ENCODE measurements at regions not wholly inside any gene's neighbourhood (a gene's known extent, or its start where the extent isn't known, plus 50 kb on each side); places are given as distances from the start of the nearest gene placed in this dataset.

DNA sequence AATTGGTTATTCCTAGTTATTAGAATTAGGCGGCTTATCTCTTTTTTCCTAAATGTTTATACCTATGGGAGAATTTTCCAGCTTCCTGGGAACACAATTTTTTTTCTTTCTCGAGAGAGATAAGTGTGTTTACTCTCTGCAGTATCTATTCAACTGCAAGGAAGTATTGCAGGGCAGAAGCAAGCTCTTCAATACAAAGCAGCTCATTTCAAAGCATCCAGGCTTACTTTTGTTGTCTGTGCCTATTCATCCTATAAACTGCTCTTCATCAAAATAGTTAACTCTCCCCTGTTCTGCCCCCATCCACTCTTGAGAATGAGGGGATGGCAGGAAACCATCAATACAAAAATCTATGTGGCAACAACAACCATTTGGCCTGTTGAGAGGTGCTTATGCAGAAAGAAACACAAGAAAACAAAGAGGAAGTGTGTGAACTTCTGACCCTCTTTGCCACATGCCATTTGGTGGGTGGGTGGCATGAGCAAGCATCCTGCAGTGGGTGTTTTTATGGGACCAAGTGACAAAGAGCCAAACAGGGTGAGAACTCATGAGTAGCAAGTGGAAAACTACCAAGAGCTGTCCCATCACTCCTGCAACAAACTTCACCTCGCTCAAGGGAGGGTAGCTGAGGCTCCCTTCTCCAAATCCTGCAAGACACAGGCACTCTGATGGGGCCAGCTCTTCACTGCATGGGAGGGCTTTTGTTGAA lies 50.6 kb upstream of the MRPS6 start:
- DNase-seq = peak; percentile 21 to 48

DNA sequence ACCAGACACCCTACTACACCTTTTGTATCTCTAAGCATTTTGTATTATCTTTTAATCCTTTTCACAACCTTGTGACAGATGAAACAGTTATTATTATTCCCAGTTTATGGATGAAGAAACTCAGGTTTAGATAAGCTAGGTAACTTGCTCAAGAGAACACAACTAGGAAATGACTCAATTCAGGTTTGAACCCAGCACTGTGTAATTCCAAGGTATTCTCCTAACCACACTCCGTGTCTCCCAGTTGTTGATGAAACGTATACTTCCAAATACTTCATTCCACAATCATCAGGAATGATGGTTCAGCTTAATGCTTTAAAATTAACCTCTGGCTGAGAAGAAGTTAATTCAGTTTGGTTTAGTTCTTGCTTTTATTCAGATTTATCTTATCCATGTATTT lies 51.7 kb upstream of the MRPS6 start:
- no peak for DNase-seq

DNA sequence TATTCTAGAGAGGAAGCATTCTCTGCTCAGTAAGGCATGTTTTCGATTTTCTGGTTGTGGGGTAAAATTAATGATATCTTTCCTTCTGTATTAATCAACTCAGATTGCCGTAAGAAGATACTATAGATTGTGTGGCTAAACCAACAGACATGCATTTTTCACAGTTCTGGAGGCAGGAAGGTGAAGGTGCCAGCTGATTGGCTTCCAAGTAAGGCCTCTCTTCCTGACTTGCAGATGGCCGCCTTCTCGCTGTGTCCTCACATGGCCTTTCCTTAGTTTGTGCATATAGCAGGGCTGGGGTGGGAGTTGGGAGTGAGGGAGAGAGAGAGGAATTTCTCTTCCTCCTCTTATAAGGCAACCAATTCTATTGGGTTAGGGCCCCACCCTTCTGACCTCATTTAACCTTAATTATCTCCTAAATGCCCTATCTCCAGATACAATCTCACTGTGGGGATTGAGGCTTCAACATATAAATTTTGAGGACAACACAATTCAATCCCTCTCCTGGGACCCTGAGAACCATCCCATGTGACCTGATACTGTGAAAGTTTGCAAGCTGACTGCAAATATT lies 52.3 kb upstream of the MRPS6 start:
- DNase-seq = no peak

DNA sequence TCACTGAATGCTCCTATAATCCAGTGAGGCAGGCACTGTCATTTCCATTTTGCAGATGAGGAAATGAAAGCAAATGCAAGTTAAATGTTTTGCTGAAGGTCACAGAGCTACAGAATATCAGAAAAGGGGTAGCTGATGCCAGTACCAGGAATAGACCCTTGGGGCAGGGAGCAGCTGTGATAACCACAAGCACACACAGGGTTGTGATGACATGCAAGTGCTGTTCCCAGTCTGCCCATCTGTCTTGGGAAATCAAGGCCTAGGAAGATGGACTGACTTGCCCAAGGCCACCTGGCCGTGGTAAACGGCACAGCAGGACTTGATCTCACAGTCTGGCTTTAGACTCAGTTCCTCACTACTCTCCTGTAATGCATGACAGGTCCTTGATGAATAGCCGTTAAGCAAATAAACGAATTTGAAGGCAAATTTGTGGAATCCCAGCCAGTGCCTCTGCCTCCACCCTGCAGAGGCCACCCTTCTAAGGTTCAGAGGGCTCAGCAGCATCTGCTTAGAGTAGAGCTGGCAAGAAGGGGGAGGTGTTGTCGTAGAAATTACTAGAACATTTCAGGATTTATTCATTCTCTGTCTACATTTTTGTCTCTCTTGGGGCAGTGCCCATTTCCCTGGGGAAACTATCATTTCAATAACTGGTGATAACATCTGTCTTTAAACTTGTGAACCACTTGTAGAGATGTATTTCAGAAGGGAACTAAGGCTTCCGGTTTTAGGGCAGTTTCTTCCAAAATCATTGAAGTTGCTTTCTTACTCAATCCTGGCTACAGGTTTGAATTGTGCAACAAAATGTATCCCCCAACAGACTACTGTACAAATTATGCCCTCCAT lies 53.2 kb upstream of the MRPS6 start:
- peak in 1 of 2 donors; percentile 28 for DNase-seq

DNA sequence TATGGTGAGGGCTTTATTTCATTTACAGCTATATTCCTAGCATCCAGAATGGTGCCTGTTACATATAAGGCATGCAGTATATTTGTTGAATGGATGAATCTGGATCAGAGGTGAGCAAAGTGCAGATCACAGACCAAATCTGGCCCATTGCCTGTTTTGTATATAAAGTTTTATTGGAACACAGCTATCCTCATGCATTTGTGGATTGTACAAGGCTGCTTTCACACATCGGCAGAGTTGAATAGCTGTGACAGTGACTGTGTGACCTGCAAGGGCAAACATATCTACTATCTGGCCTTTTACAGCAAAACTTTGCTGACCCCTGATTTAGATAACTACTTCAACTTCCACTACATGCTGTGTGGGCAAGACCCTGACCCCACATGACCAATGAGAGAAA lies 54.0 kb upstream of the MRPS6 start:
- no peak for DNase-seq

DNA sequence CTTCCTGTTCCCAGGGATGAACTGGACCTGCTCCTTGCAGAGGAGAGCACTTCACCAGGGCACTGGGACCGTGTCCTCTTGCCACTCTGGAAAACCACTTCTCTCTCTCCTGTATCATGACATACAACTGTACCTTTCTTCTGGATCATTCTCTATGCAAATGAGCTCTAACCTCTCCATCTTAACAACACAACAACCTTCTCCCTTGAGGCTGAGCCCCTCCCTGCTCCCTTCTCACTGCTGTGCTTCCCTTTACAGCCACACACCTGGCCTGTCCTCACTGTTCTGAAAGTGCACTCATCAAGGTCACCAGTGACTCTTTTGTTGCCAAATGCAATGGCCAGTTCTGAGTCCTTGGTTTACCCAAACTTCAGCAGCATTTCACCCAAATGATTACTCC lies 54.5 kb upstream of the MRPS6 start:
- no peak for DNase-seq

DNA sequence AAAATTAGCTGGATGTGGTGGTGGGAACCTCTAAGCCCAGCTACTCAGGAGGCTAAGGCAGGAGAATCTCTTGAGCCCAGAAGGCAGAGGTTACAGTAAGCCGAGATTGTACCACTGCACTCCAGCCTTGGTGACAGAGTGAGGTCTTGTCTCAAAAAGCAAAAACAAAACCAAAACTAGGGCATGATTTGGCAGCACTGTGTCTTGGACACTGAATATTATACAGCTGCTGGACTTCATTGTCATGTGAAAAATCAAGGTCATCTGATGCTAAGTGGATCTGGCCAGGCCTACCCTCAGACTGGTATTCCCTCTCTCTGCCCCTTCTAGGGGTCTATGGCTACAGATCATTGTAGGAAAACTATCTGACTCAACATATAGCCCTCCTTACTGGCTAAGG lies 55.2 kb upstream of the MRPS6 start:
- no peak for DNase-seq

DNA sequence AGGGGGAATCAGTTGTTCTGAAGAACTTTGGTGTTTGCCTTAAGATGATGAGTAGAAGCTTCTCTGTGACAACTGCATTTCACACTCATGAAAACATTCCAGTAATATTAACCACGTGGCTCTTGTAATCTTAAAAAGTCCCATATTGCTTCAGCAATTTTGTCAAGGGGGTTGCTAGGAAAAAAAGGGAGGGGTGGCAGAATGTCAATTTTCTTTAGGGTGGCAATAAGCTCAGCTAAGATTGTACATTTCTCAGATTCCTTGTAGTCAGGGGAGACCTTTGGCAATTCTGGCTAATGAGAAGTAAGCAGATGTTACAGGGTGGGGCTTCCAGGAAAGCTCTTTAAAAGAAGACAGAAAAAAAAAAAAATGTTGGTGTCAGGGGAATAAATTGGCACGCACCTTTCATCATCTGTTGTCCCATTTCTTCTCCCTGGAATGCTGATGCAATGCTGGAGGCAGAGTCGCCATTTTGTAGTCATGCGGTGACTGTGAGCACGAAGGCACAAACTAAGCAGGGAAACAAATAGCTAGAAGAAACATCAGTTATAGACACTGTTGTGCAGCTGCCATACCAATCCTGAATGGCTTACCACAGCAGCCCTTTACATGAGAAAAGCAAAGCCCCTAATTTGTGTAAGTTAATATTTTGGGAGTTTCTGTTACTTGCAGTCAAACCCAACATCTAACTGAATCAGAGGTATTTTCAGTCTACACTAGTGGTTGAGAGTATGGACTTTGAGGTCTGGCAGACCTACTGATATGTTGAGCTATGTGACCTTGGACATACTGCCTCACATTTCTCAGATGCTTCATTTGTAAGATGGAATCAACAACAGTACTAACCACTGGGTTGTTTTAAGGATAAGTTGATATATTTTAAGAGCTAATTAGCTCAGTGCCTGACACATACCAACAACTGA lies 56.1 kb upstream of the MRPS6 start:
- no peak for DNase-seq

DNA sequence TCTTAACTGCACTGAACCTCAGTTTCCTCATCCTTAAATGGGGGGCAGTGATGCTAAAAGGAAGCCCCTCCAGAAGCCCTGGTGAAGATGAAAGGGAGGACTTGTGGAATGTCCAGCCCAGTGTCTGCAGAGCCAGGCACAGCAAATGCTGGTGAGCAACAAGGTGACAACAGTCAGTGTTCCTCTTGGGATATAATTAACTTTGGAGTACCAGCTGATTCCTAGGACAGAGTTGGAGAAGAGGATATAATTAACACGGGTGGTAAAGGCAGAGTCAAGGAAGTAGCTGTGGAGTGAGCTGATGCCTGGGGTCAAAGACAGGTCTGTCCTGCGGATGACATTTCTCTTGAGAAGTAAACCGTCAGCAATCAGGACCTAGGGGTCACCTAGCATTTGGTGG lies 60.7 kb upstream of the MRPS6 start:
- DNase-seq = no peak

DNA sequence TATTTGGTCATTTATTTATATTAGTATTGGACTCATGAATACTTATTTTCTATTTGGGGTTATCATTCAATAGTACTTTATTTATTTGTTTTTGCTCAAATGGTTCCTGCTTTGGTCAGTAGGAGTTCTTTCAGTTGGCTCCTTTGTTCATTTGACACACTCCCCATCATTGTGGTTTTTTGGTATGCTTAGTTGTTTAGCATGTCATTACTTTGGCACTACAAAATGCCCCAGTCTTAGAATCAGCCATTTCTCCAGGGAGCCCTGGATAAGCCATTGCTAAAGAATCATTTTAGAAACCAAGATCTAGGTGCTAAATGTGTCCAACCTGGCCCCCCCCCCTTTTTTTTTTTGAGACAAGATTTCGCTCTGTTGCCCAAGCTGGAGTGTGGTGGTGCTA lies 61.7 kb upstream of the MRPS6 start:
- DNase-seq = no peak

DNA sequence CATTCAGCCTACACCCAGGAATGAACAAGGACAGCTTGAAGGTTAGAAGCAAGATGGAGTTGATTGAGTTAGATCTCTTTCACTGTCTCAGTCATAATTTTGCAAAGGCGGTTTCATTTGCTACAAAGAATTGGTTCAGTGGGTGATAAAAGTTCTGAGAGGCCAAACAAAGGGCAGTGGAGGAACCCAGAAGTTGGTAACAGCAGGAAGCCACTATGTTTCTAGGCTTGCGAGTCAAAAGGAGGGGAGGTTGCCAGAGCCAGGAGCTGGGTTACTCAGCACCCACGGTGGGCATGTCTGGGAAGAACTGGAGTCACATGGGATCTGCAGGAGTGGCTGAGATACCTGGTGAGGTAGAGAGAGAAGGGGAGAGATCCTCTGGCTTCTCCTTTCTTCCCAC lies 64.2 kb upstream of the MRPS6 start:
- DNase-seq = no peak

DNA sequence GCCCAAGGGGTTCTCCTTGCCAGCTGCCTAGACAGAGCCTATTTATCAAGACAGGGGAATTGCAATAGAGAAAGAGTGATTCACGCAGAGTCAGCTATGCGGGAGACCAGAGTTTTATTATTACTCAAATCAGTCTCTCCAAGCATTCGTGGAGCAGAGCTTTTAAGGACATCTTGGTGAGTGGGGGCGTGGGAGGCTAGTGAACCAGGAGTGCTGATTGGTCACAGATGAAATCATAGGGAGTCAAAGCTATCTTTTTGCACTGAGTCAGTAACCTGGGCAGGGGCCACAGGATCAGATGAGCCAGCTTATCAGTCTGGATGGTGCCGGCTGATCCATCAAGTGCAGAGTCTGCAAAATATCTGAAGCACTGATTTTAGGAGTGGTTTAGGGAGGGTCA lies 64.8 kb upstream of the MRPS6 start:
- no peak for DNase-seq

DNA sequence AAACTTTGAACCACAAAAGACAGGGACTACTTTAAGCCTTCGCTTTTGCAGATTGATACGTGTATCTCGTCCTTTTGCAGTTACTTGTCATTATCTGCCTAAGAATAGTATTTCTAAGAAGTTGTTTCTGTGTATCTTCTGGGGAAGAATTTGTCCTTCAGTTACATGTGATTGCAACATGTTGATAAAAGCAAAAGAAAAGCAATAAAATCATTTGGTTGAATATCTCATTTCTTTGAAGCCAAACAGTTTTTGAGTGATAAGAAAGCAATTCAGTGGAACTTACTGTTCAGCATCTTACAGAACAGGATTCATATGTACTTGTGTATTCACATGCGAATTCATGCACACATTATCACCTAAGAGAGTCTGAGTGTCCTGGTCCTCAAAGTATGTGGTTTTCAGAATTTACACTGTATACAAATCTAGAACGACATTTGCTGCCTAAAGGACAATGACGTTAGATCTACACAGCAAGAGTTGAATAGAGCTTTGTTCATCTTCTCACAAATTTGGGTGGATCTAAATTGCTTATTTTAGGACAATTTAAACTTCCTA lies 66.7 kb upstream of the MRPS6 start:
- DNase-seq = no peak

DNA sequence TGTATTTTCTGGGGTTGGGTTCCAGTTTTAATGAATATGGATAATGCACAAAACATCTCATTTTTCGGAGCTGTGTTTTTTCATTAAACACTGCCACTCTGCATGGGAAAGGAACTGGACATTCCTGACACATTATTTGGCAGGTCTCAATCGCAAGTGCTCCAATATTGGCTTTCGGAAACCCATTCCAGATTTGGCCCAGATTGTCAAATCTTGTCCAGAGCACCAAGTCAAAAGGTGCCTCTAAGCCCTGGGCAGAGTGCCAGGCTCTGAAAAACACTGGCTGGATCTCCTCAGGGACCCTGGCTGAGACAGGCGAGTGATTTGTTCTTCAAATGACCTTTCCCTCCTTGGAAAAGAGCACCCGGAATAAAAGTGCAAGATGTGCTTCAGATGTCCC lies 68.4 kb upstream of the MRPS6 start:
- DNase-seq = no peak

DNA sequence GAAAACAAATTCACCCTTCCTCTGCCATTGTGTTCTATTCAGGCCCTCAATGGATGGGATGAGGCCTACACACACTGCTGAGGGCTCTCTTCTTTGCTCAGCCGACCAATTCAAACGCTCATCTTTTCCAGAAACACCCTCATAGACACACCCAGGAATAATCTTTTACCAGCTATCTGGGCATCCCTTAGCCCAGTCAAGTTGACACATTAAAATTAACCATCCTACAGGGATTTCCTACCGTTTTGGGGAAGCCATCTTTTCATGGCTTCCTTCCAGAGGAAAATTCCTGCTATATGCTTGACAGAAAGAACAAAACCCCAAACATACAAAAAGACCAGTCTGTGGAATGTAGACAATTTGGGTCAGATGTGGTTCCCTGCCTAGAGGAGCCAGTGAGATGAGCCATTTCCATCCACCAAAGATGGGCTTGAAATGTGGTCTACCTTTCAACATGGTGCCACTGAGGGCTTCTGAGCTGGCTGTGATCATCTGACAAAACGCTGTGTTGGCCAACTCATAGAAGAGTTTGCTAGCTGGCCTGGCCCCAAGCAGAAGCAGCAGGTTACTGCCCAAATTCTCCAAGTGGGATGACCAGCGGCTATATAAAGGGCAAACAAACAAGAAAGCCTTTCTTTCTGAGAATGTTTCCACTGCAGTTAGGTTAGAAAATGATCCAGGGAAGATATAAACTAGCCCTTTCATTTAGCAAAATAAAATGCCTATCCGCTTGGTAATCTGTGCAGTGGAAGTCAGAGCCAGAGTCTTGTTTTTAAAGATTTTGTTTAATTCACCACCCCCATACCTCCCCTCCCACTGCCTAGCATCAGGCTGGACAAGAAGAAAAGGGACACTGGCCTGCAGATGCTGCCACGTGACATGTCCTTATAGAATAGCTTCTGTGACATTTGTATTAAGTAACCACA lies 69.1 kb upstream of the MRPS6 start:
- no peak for DNase-seq

DNA sequence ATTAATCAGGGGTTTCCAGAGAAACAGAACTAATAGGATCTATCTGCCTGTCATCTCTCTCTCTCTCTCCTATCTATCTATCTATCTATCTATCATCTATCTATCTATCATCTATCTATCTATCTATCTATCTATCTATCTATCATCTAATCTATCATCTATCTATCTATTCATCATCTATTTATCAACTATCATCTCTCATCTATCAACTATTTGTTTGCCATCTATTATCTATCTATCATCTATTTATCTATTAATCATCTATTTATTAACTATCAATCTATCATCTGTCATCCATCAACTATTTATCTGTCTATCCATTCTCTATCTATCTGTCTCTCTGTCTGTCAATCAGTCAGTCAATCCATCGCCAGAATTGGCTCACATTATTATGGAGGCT lies 70.0 kb upstream of the MRPS6 start:
- no peak for DNase-seq

DNA sequence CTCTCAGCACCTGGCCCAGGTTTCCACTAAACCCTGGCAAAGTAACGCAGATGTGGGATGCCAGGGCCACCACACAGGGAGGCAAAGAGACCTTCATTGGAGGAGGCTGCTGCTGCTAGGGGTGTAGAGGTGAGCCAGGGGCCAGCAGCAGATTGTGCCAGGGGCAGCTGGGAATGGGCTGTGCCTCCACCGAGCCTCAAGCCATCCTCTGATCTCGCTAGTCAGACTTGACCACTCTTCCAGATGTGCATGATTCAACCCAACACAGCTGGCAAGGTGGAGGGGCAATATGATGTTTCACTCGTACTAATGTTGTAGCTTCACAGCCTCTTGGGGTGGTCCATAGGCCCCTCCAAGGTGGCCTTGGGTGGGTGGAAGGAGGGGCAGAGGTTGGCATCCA lies 73.0 kb upstream of the MRPS6 start:
- no peak for DNase-seq

DNA sequence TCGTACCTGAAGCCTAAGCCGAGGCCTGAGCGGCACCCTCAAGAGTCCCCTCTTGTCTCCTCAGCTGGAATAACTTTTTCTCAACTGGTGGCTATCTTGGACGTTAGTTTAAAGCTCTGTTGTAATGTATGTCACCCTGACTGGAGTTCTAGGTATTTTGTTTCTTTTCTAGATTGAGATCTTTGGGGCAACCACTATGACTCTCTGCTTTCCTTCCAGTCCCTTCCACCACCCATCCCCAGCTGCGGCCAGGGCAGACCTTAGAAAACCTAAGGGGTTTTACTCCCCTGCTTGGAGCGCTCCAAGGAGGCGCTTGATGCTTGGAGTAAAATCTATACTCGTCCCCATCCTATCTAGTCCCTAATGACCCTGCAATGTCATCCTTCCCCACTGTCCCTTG lies 74.6 kb upstream of the MRPS6 start:
- no peak for DNase-seq

DNA sequence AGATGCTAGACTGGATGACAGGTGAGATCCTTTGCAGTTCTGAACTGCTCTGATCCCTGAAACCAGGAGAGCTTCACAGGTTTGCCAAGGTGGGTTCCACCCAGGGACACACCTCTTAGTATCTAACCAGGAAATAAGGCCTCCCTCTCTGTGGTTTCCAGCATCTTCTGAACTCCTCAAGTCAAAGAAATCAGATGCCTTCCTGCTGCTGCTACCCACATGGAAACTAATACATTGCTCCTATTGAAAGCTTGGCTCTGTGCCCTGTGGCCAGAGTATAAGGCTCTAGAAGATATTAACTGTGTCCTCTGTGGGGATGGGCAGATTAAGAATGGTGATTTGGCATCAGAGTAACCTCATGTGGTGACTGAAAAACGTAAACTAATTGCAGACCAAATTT lies 75.0 kb upstream of the MRPS6 start:
- peak in 1 of 2 donors; percentile 19 for DNase-seq

DNA sequence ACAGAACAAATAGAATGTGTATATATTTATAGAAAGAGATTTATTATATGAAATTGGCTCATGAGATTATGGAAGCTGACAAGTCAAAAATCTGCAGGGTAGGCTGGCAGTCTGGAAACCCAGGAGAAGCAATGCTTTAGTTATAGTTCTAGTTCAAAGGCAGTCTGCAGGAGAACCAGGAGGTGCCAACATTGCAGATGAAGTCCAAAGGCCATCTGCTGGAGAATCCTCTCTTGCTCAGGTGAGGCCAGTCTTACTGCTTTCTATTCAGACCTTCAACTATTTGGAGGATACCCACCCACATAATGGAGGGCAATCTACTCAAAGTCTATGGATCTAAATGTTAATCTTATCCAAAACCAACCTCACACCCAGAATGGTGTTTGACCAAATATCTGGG lies 75.9 kb upstream of the MRPS6 start:
- DNase-seq = no peak

DNA sequence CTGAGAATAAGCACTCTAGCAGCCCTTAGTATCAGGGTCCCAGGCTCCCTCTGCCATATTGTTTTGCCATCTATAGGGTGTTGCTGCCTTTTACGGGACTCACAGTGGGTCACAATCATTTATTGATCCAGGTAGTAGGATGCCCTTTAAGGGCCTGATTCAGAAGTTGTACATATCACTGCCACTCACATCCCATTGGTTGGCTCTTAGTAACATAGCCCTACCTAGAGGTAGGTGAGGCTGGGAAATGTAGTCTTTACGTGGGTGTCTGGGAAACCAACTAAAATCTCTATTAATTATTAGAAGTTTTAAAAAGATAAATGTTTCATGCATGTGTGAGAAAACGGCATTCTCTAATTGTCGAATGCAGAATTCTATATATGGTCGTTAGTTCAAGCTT lies 78.8 kb upstream of the ATP5PO start:
- no peak for DNase-seq
